HEK293T (cell line): ENCODE measurements at regions not wholly inside any gene's neighbourhood (a gene's known extent, or its start where the extent isn't known, plus 50 kb on each side); places are given as distances from the start of the nearest gene placed in this dataset.

Experiments
- FOXA1 ChIP-seq: fragments of 450-650 bp; IDR thresholded peaks from 2 replicates; pipeline ENCODE4 v1.6.1; 2016; ENCODE audit warnings: mild to moderate bottlenecking
- HDGF ChIP-seq: fragments of 450-650 bp; IDR thresholded peaks from 2 replicates; pipeline ENCODE4 v1.6.1; 2017; ENCODE audit warnings: antibody characterized with exemption, borderline replicate concordance
- LEF1 ChIP-seq: fragments of 450-650 bp; IDR thresholded peaks from 2 replicates; pipeline ENCODE4 v1.6.1; 2017; ENCODE audit warnings: mild to moderate bottlenecking, borderline replicate concordance
- NFRKB ChIP-seq: fragments of 450-650 bp; IDR thresholded peaks from 2 replicates; pipeline ENCODE4 v1.6.1; 2016; ENCODE audit warnings: mild to moderate bottlenecking, moderate library complexity
- SP1 ChIP-seq: fragments of 450-650 bp; IDR thresholded peaks from 2 replicates; pipeline ENCODE4 v1.6.1; 2017
- TARDBP ChIP-seq: fragments of 450-650 bp; IDR thresholded peaks from 2 replicates; pipeline ENCODE4 v1.6.1; 2016
- ZNF384 ChIP-seq: fragments of 450-650 bp; IDR thresholded peaks from 2 replicates; pipeline ENCODE4 v1.6.1; 2016

DNA sequence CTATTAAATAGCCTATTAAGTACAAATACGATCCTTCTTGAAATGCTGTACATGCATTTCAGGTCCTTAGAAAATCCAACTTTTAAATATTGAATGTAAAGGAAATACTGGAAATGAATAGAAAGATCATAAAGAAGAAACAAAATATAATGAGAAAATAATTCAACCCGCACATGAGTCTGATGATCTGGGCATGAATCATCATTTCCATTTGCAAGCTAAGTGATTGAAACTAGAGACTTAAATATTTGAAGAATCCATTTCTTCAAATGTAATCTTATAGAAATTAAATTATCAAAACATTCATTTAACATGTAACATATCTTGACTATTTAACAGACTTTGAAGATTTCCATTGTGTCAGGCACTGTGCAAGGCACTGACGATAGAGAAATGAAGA is 977.0 kb downstream of the TFAP2A start:
- no peak for TF ChIP-seq ZNF384
- no peak for TF ChIP-seq SP1
- TF ChIP-seq FOXA1: no peak
- no peak for TF ChIP-seq LEF1
- no peak for TF ChIP-seq HDGF
- no peak for TF ChIP-seq NFRKB
- TF ChIP-seq TARDBP: no peak
